GM12891 (cell line): ENCODE measurements at regions not wholly inside any gene's neighbourhood (a gene's known extent, or its start where the extent isn't known, plus 50 kb on each side); places are given as distances from the start of the nearest gene placed in this dataset.
"Not testable (repeated sequence)": the region's sequence is repeated elsewhere in the genome, so short reads cannot be mapped to it uniquely, and the experiment has no call there.

Experiments used
- DNase-seq: peaks from one replicate; pipeline ENCODE4 v3.0.0; 2011; ENCODE audit warnings: low spot score; ENCODE audit not compliant: insufficient read length
- FAIRE-seq: peaks from 2 replicates; lab custom pipeline; 2011; peaks lifted over from hg19 to GRCh38; lab: Jason Lieb, UNC
- PAX5 ChIP-seq: IDR thresholded peaks from 2 replicates; pipeline ENCODE4 v1.6.1; 2011; ENCODE audit warnings: low read length, moderate library complexity, mild to moderate bottlenecking; ENCODE audit not compliant: insufficient read depth, severe bottlenecking
- POLR2A ChIP-seq: IDR thresholded peaks from 2 replicates; pipeline ENCODE4 v1.6.1; 2011; ENCODE audit warnings: low read depth, low read length, control low read depth
- POLR2AphosphoS5 ChIP-seq: IDR thresholded peaks from 2 replicates; pipeline ENCODE4 v1.6.1; 2011; ENCODE audit warnings: low read depth, low read length, control low read depth
- POU2F2 ChIP-seq: IDR thresholded peaks from 2 replicates; pipeline ENCODE4 v1.6.1; 2011; ENCODE audit warnings: low read depth, mild to moderate bottlenecking, control low read depth, low read length, moderate library complexity
- SPI1 ChIP-seq: IDR thresholded peaks from 2 replicates; pipeline ENCODE4 v1.6.1; 2011; ENCODE audit warnings: low read depth, low read length, control low read depth
- TAF1 ChIP-seq: IDR thresholded peaks from 2 replicates; pipeline ENCODE4 v1.6.1; 2011; ENCODE audit warnings: low read depth, low read length, control low read depth

GRCh38 chr13:39818953-39819352 is 163.5 kb downstream of the COG6 start:
- no peak for TF ChIP-seq POLR2A
- no peak for TF ChIP-seq POLR2AphosphoS5
- no peak for TF ChIP-seq POU2F2
- no peak for TF ChIP-seq TAF1
- no peak for TF ChIP-seq SPI1
- TF ChIP-seq PAX5, result no peak
- DNase-seq, result no peak
- no peak for FAIRE-seq

DNA sequence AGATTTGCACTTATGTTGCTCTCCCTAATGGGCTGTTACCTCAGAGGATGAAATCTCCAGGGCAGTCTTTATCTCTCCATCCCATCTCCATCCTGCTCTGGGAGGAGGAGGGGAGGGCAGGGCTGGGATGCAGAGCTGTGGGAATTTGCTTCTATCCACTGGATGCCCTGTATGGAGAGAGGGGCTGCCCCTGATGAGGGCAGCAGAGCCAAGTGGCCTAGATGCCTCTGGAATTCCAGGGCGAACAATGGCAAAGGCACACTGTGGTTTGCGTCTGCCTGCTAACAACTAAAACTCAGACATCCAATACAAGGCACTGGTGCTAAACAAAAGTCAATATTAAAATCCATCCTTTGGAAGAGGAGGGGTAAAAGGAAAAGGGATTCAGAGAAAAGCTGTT is 165.1 kb downstream of the COG6 start:
- TF ChIP-seq POLR2AphosphoS5 (no peak), PAX5 (no peak), TAF1 (no peak), POLR2A (no peak), POU2F2 (no peak), SPI1 (no peak)

DNA sequence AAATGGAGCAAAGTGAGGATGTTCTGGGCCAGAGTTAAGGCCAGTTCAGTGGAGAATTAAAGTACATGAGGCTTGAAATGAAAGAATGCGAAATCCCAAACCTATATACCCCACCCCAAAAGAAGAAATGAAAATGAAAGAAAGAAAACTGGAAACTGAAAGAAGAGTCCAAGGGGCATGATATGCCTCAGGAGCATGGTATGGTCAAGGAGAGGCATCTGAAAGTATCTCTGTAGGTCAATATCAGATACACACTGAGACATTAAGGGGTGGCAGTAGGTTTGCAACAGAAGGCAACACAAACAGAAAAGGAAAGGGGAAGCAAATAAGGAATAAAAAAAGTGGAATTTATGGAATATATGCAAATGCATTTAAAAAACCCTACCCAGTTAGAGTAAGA is 166.5 kb downstream of the COG6 start:
- DNase-seq (no peak), FAIRE-seq (no peak)
- no peak for TF ChIP-seq POLR2AphosphoS5
- TF ChIP-seq POU2F2, result no peak
- TF ChIP-seq PAX5, result no peak
- no peak for TF ChIP-seq POLR2A
- TF ChIP-seq SPI1, result no peak

More for the DNA sequence above, 165.1 kb downstream of the COG6 start:
- no peak for FAIRE-seq
- no peak for DNase-seq

GRCh38 chr13:39822437-39822836 is 167.0 kb downstream of the COG6 start:
- TF ChIP-seq POLR2A, result no peak
- DNase-seq (no peak), FAIRE-seq (no peak)

GRCh38 chr13:39823063-39823713 is 167.7 kb downstream of the COG6 start:
- FAIRE-seq (no peak), DNase-seq (no peak)
- TF ChIP-seq POLR2AphosphoS5 (no peak), PAX5 (no peak), TAF1 (no peak), SPI1 (no peak), POU2F2 (no peak), POLR2A (no peak)

DNA sequence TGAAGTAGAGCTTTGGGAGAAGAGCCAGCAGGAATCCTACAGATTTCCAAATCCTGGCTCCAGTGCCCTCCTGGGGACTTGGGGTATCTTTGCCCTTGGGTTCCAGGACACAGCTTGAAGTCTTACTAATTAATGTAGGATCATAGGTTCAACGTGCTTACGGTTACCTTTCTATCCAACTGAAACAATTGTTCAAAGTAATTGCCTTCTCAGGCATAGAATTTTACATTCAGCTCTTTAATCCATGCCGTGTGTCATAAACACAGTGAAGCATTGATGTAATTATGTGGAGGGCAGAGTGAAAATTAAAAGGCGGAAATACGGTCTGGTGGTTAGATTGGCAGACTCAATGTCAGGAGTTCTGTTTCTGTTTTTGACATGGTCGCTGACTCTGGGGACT is 170.4 kb downstream of the COG6 start:
- no peak for DNase-seq
- FAIRE-seq, result no peak

GRCh38 chr13:39835253-39835652 is 179.8 kb downstream of the COG6 start:
- DNase-seq, result no peak
- no peak for FAIRE-seq
- TF ChIP-seq POLR2AphosphoS5 (no peak), POLR2A (no peak), SPI1 (no peak), POU2F2 (no peak), TAF1 (no peak), PAX5 (no peak)

More for the DNA sequence above, 170.4 kb downstream of the COG6 start:
- TF ChIP-seq TAF1, result no peak
- TF ChIP-seq POU2F2, result no peak
- no peak for TF ChIP-seq PAX5
- TF ChIP-seq POLR2A, result no peak
- TF ChIP-seq SPI1, result no peak
- TF ChIP-seq POLR2AphosphoS5, result no peak

DNA sequence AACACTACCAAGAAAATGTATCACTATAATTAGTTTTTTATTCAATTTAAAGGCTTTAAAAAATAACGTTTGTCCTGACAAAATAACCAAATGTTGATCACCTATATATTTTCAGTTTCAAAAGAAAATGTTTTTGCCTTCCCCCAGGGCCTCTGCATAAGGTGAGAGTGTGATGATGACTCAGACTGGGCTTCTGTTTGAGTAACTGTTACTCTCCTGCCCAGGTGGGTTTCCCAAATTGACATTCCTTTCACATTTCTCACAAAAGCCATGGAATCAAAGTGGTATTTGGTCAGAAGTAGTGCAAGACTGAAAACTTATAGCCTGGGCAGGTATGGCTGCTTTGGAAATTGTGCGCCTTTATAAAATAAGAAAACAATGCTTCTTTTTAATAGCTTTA is 180.6 kb downstream of the COG6 start:
- no peak for FAIRE-seq
- no peak for TF ChIP-seq TAF1
- no peak for TF ChIP-seq POU2F2
- TF ChIP-seq POLR2A, result no peak
- TF ChIP-seq POLR2AphosphoS5, result no peak
- no peak for TF ChIP-seq PAX5
- TF ChIP-seq SPI1, result no peak
- no peak for DNase-seq

- not testable (repeated sequence) for FAIRE-seq, DNase-seq
Measured at GRCh38 chr13:39837866-39838265, 182.4 kb downstream of the COG6 start.

- DNase-seq (no peak), FAIRE-seq (no peak)
- TF ChIP-seq POLR2A, result no peak
- no peak for TF ChIP-seq SPI1
- no peak for TF ChIP-seq PAX5
- no peak for TF ChIP-seq POU2F2
- TF ChIP-seq POLR2AphosphoS5, result no peak
- TF ChIP-seq TAF1, result no peak
Measured at GRCh38 chr13:39840201-39840600, 184.7 kb downstream of the COG6 start.

DNA sequence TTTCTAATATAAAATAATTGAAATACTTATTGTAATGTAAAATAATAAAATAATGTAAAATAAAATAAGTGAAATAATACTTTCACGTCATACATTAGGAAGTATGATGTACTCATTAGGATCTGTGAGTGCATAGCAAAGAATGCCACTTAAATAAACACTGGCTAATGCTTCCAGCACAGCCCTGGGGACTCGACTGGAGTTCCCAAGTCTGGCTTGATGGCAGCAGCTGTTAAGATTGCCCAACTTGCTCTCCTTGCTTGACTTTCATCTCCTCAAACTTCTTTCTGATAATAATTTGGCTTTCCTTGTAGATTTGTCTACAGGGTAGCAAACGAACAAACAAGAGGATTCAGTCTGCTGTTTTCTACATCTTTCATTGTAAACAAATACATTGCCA is 191.9 kb downstream of the COG6 start:
- no peak for DNase-seq
- TF ChIP-seq POLR2AphosphoS5 (no peak), SPI1 (no peak), TAF1 (no peak), POU2F2 (no peak), POLR2A (no peak), PAX5 (no peak)
- no peak for FAIRE-seq
